GM18861 (cell line): ENCODE measurements at regions not wholly inside any gene's neighbourhood (a gene's known extent, or its start where the extent isn't known, plus 50 kb on each side); places are given as distances from the start of the nearest gene placed in this dataset.
"Not testable (repeated sequence)": the region's sequence is repeated elsewhere in the genome, so short reads cannot be mapped to it uniquely, and the experiment has no call there.

Experiments
- ATAC-seq: cut with Tn5 transposase; IDR thresholded peaks from one replicate; pipeline ENCODE4 v1.9.1; 2021; ENCODE audit not compliant: unreplicated experiment

GRCh38 chr4:108466936-108467902, 153.2 kb upstream of the RPL34 start:
- peak; percentile 96 for ATAC-seq

GRCh38 chr4:108465886-108466500, 154.4 kb upstream of the RPL34 start:
- no peak for ATAC-seq

GRCh38 chr4:108458681-108459080, 161.7 kb upstream of the RPL34 start:
- ATAC-seq: no peak

GRCh38 chr4:108454227-108454626, 166.1 kb upstream of the RPL34 start:
- no peak for ATAC-seq

GRCh38 chr4:108453366-108453765, 167.0 kb upstream of the RPL34 start:
- no peak for ATAC-seq

GRCh38 chr4:108450236-108450898, 170.0 kb upstream of the RPL34 start:
- ATAC-seq: no peak

GRCh38 chr4:108449129-108449528, 171.2 kb upstream of the RPL34 start:
- no peak for ATAC-seq

GRCh38 chr4:108446556-108446955, 173.8 kb upstream of the RPL34 start:
- ATAC-seq: no peak

- ATAC-seq: no peak
Observed at GRCh38 chr4:108445716-108446115, 174.7 kb upstream of the RPL34 start.

GRCh38 chr4:108443585-108443984, 176.8 kb upstream of the RPL34 start:
- no peak for ATAC-seq

- no peak for ATAC-seq
Observed at GRCh38 chr4:108433832-108434231, 186.5 kb upstream of the RPL34 start.

GRCh38 chr4:108433394-108433793, 187.0 kb upstream of the RPL34 start:
- ATAC-seq: not testable (repeated sequence)

- ATAC-seq: no peak
Observed at GRCh38 chr4:108432418-108432817, 188.0 kb upstream of the RPL34 start.

GRCh38 chr4:108431986-108432385, 188.4 kb upstream of the RPL34 start:
- no peak for ATAC-seq

GRCh38 chr4:108430921-108431320, 189.5 kb upstream of the RPL34 start:
- ATAC-seq: no peak

GRCh38 chr4:108429662-108430061, 190.7 kb upstream of the RPL34 start:
- ATAC-seq: no peak

- ATAC-seq: no peak
Observed at GRCh38 chr4:108428923-108429322, 191.5 kb upstream of the RPL34 start.

- no peak for ATAC-seq
Observed at GRCh38 chr4:108427946-108428485, 192.4 kb upstream of the RPL34 start.

GRCh38 chr4:108426493-108426892, 193.9 kb upstream of the RPL34 start:
- ATAC-seq: no peak

- ATAC-seq: no peak
Observed at GRCh38 chr4:108425988-108426387, 194.4 kb upstream of the RPL34 start.

GRCh38 chr4:108417923-108418322, 202.5 kb upstream of the RPL34 start:
- no peak for ATAC-seq
